H1 (cell line): ENCODE measurements at regions not wholly inside any gene's neighbourhood (a gene's known extent, or its start where the extent isn't known, plus 50 kb on each side); places are given as distances from the start of the nearest gene placed in this dataset.

ENCODE experiments used
- CTCF ChIA-PET: fragments of 300-600 bp; sonication (Branson Sonifier 250); formaldehyde crosslinking; loops from one replicate; lab custom pipeline; 2021; ENCODE audit not compliant: partially characterized antibody; lab: Charles Lee
- POLR2A ChIA-PET: fragments of 300-600 bp; sonication (Branson Sonifier 250); formaldehyde crosslinking; loops from one replicate; lab custom pipeline; 2021; ENCODE audit warnings: inconsistent platforms; ENCODE audit not compliant: partially characterized antibody; lab: Charles Lee
- DNase-seq, 2 experiments: peaks; one replicate each; pipeline versions ENCODE4 v3.0.0 to v3.0.0-alpha.2; 2010 to 2022; ENCODE audit warnings: low spot score in 2 of 2, low read depth in 1 of 2, mixed read lengths in 1 of 2
- FAIRE-seq: peaks from 2 replicates; lab custom pipeline; 2011; peaks lifted over from hg19 to GRCh38; lab: Jason Lieb, UNC
- H2AFZ ChIP-seq: 2 replicates; pipeline ENCODE4 v1.8.1; 2012; ENCODE audit warnings: low read length, inconsistent platforms
- H2AK5ac ChIP-seq: 2 replicates; pipeline ENCODE4 v1.6.1; 2013; ENCODE audit warnings: low read depth, low read length
- H2BK120ac ChIP-seq: replicated peaks from 2 replicates; pipeline ENCODE3; 2013; ENCODE audit warnings: low read depth, low read length, inconsistent platforms
- H2BK12ac ChIP-seq: 2 replicates; pipeline ENCODE4 v1.6.1; 2013; ENCODE audit warnings: low read depth, low read length
- H2BK15ac ChIP-seq: 2 replicates; pipeline ENCODE4 v1.6.1; 2013; ENCODE audit warnings: low read length
- H2BK20ac ChIP-seq: 2 replicates; pipeline ENCODE4 v1.6.1; 2013; ENCODE audit warnings: low read length
- H2BK5ac ChIP-seq: 2 replicates; pipeline ENCODE4 v1.6.1; 2013; ENCODE audit warnings: low read depth, low read length
- H3K14ac ChIP-seq: 2 replicates; pipeline ENCODE4 v1.6.1; 2013; ENCODE audit warnings: inconsistent platforms; ENCODE audit not compliant: insufficient read length
- H3K18ac ChIP-seq: 2 replicates; pipeline ENCODE4 v1.6.1; 2013; ENCODE audit warnings: low read length; ENCODE audit errors: extremely low read depth
- H3K23ac ChIP-seq: 2 replicates; pipeline ENCODE4 v1.6.1; 2013; ENCODE audit warnings: inconsistent platforms; ENCODE audit not compliant: insufficient read length
- H3K23me2 ChIP-seq: 2 replicates; pipeline ENCODE4 v1.6.1; 2013; ENCODE audit warnings: low read depth, low read length
- H3K27ac ChIP-seq: 2 replicates; pipeline ENCODE4 v1.6.1; 2011; ENCODE audit warnings: low read depth, low read length, inconsistent platforms
- H3K27me3 ChIP-seq, 4 experiments: replicated peaks in 1 of 4; 1 replicate in 1 of 4; 2 replicates in 3 of 4; pipeline versions ENCODE4 v1.6.1 to v1.8.1; 2011 to 2013; ENCODE audit warnings: low read length in 3 of 4, mild to moderate bottlenecking in 3 of 4, inconsistent platforms in 2 of 4, mixed read lengths in 2 of 4, moderate library complexity in 1 of 4; ENCODE audit not compliant: control insufficient read depth in 3 of 4, insufficient read depth in 3 of 4; ENCODE audit errors: extremely low read depth in 1 of 4
- H3K36me3 ChIP-seq, 4 experiments: 2 replicates each; pipeline versions ENCODE4 v1.6.1 to v1.8.1; 2011 to 2013; ENCODE audit warnings: mild to moderate bottlenecking in 4 of 4, low read length in 3 of 4, moderate library complexity in 2 of 4, control low read depth in 1 of 4, inconsistent platforms in 1 of 4; ENCODE audit not compliant: insufficient read depth in 4 of 4, control insufficient read depth in 2 of 4
- H3K4ac ChIP-seq: replicated peaks from 2 replicates; pipeline ENCODE3; 2013; ENCODE audit warnings: low read length, low read depth, mixed read lengths, inconsistent platforms; ENCODE audit not compliant: insufficient read length
- H3K4me1 ChIP-seq, 4 experiments: replicated peaks in 1 of 4; 1 replicate in 1 of 4; 2 replicates in 3 of 4; pipeline versions ENCODE4 v1.6.1 to v1.8.1; 2011 to 2013; ENCODE audit warnings: low read length in 3 of 4, inconsistent platforms in 2 of 4, mixed read lengths in 1 of 4; ENCODE audit not compliant: insufficient read depth in 4 of 4, control insufficient read depth in 3 of 4
- H3K4me2 ChIP-seq, 2 experiments: 2 replicates each; pipeline versions ENCODE4 v1.6.1 to v1.8.1; 2011 to 2013; ENCODE audit warnings: low read depth in 2 of 2, low read length in 2 of 2, control low read depth in 1 of 2, inconsistent platforms in 1 of 2, mild to moderate bottlenecking in 1 of 2; ENCODE audit not compliant: insufficient read depth in 1 of 2
- H3K4me3 ChIP-seq, 4 experiments: fragments of 200-600, 300-600 bp in 1 of 4; sonication (generic), shearing (Covaris generic), sonication (Bioruptor Twin) in 1 of 4; 2 replicates each; pipeline versions ENCODE4 v1.5.1 to v1.8.1; 2011 to 2016; ENCODE audit warnings: low read length in 4 of 4, low read depth in 3 of 4, control low read depth in 2 of 4, inconsistent platforms in 2 of 4, mild to moderate bottlenecking in 2 of 4, mixed read lengths in 1 of 4, moderate library complexity in 1 of 4; ENCODE audit not compliant: insufficient read depth in 2 of 4; ENCODE audit errors: extremely low read depth in 1 of 4
- H3K56ac ChIP-seq: replicated peaks from 2 replicates; pipeline ENCODE3; 2013; ENCODE audit warnings: low read depth, mild to moderate bottlenecking, mixed read lengths, low read length, inconsistent platforms; ENCODE audit not compliant: insufficient read length
- H3K79me1 ChIP-seq: 2 replicates; pipeline ENCODE4 v1.6.1; 2013; ENCODE audit warnings: low read depth, low read length, control low read depth
- H3K79me2 ChIP-seq, 2 experiments: 2 replicates each; pipeline versions ENCODE4 v1.6.1 to v1.8.1; 2012 to 2013; ENCODE audit warnings: low read length in 2 of 2, mild to moderate bottlenecking in 2 of 2, inconsistent platforms in 1 of 2; ENCODE audit not compliant: insufficient read depth in 2 of 2, control insufficient read depth in 1 of 2
- H3K9ac ChIP-seq, 4 experiments: replicated peaks in 1 of 4; 1 replicate in 1 of 4; 2 replicates in 3 of 4; pipeline versions ENCODE4 v1.6.1 to v1.8.1; 2011 to 2013; ENCODE audit warnings: low read depth in 3 of 4, low read length in 3 of 4, control low read depth in 2 of 4, mild to moderate bottlenecking in 2 of 4, moderate library complexity in 2 of 4, inconsistent platforms in 1 of 4; ENCODE audit errors: extremely low read depth in 1 of 4
- H3K9me3 ChIP-seq, 2 experiments: 2 replicates each; pipeline versions ENCODE4 v1.6.1 to v1.8.1; 2012 to 2013; ENCODE audit warnings: mild to moderate bottlenecking in 2 of 2, moderate library complexity in 2 of 2, control low read depth in 1 of 2, inconsistent platforms in 1 of 2, low read depth in 1 of 2, low read length in 1 of 2, mixed read lengths in 1 of 2; ENCODE audit not compliant: insufficient read depth in 2 of 2
- H4K20me1 ChIP-seq, 2 experiments: replicated peaks in 1 of 2; 2 replicates each; pipeline versions ENCODE3 to v1.8.1; 2011 to 2013; ENCODE audit warnings: inconsistent platforms in 2 of 2, low read length in 2 of 2, mild to moderate bottlenecking in 1 of 2; ENCODE audit not compliant: insufficient read depth in 2 of 2, control insufficient read depth in 1 of 2
- H4K5ac ChIP-seq: 2 replicates; pipeline ENCODE4 v1.6.1; 2013; ENCODE audit warnings: low read length, low read depth, mixed read lengths, inconsistent platforms; ENCODE audit not compliant: insufficient read length
- H4K8ac ChIP-seq: 2 replicates; pipeline ENCODE4 v1.8.0; 2013; ENCODE audit warnings: mild to moderate bottlenecking, moderate library complexity, low read length, inconsistent platforms; ENCODE audit not compliant: insufficient read depth; ENCODE audit errors: extremely low read depth
- H4K91ac ChIP-seq: replicated peaks from 2 replicates; pipeline ENCODE3; 2013; ENCODE audit warnings: low read length, mixed read lengths, inconsistent platforms; ENCODE audit not compliant: insufficient read length
- FOSL1 ChIP-seq: IDR thresholded peaks from 2 replicates; pipeline ENCODE4 v1.6.1; 2011; ENCODE audit warnings: mild to moderate bottlenecking, low read depth, low read length, moderate library complexity; ENCODE audit not compliant: insufficient read depth
- HDAC6 ChIP-seq: IDR thresholded peaks from one replicate; pipeline ENCODE4 v1.7.1; 2012; ENCODE audit warnings: low read depth, mild to moderate bottlenecking, inconsistent platforms, low read length, moderate library complexity
- whole genome bisulfite sequencing, 2 experiments: shearing (Covaris generic) in 1 of 2; methylation state at CpG; one replicate each; pipeline versions ENCODE4 v1.1.6 to v1.1.7; 2013 to 2015; ENCODE audit warnings: low lambda C conversion rate in 2 of 2, mixed read lengths in 2 of 2, inconsistent platforms in 1 of 2, low coverage in 1 of 2, missing lambda C conversion rate in 1 of 2; ENCODE audit not compliant: insufficient replicate concordance in 2 of 2, insufficient coverage in 1 of 2, insufficient read length in 1 of 2; ENCODE audit errors: extremely low coverage in 1 of 2, missing lambda C conversion rate in 1 of 2; 5-methylcytosine and 5-hydroxymethylcytosine counted together

DNA sequence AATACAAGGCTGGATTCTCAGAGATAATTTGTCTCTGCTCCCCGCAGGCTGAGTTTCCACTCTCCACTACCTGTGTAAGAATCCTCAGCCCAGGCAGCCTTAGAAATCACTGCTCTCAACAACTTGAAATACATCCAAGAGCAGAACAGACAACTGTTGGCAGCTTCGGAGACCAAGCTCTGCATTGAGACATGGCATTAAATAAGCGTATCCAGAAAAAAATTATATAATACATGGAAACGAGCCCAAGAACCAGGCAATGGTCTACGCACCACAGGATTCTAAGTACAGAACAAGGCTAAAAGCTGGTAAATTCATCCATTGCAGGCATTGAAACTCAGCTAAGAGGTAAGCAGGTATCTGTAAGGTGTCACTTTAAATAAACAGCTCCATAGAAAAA, 165.5 kb upstream of the DIO3 start:
- CTCF ChIA-PET = no interaction called here
- Histone ChIP-seq H4K8ac (no peak overlapping the region), H4K91ac (no peak overlapping the region), H2BK12ac (no peak overlapping the region), H3K27ac (no peak overlapping the region), H2BK20ac (no peak overlapping the region), H3K79me1 (no peaks in the 10 kb centered on the region), H3K23me2 (no peaks in the 10 kb centered on the region), H3K9me3 (no peaks in the 10 kb centered on the region; a peak in 1 of 4 replicates), H3K36me3 (no peaks in the 10 kb centered on the region), H2BK15ac (no peak overlapping the region), H3K9ac (no peak overlapping the region), H4K20me1 (no peaks in the 10 kb centered on the region), H4K5ac (no peak overlapping the region), H2BK5ac (no peak overlapping the region), H3K4me2 (no peak overlapping the region), H3K23ac (no peak overlapping the region), H3K4me3 (no peak overlapping the region), H3K4ac (no peak overlapping the region), H3K56ac (no peak overlapping the region), H2BK120ac (no peak overlapping the region), H3K4me1 (no peaks in the 10 kb centered on the region; a peak in 1 of 7 replicates), H2AFZ (no peak overlapping the region), H2AK5ac (no peak overlapping the region), H3K14ac (no peak overlapping the region), H3K27me3 (peaks cover 0 to 2% (median 0%) of the 10 kb centered on the region in 4 experiments; a peak in 1 of 7 replicates), H3K18ac (no peak overlapping the region), H3K79me2 (no peaks in the 10 kb centered on the region)
- FAIRE-seq = no peak
- 93% methylated on average over 5 of the region's 5 CpGs; no CpG with 5 or more reads in 1 of the 2 experiments for WGBS, 2 experiments
- TF ChIP-seq HDAC6 (no peak), FOSL1 (no peak)
- DNase-seq = no peak
- POLR2A ChIA-PET = no interaction called here
